ENCODE measurements at regions not wholly inside any gene's neighbourhood (a gene's known extent, or its start where the extent isn't known, plus 50 kb on each side); places are given as distances from the start of the nearest gene placed in this dataset.
A peak's percentile ranks its signal among the peaks of the same experiment; 100 is the strongest.
"Not testable (repeated sequence)": the region's sequence is repeated elsewhere in the genome, so short reads cannot be mapped to it uniquely, and the experiment has no call there.

- DNase-seq: peak in 1 of 3 donors; percentile 60
These were observed 5455.9 kb upstream of the TPTE start for GRCh38 chr21:5065240-5066211.

DNA sequence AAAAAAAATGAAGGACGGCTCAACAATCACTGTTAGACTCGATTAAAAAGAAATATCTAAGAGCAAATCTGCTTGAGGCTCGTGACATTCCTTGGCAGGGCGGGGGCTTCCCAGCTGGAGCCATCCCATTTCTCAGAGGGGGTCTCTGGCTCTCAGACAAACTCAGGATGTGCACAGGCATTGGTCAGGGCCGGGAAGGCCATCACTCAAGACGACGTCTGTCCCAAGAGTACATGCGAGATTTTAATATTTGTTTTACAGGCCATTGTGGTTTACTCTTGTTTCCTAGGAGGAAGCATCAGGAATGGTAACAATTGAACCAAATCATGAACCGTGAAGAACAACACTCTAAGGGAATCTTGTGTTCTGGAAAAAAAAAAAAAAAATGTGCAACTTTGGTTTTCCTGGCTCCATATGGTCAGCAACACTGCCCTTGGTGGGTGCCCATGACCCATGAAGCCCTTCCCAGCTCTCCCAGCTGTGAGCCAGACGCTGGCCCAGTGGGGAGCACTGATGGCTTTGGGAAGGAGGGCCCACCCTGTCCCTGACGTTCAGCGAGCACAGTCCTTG lies 5454.6 kb upstream of the TPTE start:
- not testable (repeated sequence) for DNase-seq

DNA sequence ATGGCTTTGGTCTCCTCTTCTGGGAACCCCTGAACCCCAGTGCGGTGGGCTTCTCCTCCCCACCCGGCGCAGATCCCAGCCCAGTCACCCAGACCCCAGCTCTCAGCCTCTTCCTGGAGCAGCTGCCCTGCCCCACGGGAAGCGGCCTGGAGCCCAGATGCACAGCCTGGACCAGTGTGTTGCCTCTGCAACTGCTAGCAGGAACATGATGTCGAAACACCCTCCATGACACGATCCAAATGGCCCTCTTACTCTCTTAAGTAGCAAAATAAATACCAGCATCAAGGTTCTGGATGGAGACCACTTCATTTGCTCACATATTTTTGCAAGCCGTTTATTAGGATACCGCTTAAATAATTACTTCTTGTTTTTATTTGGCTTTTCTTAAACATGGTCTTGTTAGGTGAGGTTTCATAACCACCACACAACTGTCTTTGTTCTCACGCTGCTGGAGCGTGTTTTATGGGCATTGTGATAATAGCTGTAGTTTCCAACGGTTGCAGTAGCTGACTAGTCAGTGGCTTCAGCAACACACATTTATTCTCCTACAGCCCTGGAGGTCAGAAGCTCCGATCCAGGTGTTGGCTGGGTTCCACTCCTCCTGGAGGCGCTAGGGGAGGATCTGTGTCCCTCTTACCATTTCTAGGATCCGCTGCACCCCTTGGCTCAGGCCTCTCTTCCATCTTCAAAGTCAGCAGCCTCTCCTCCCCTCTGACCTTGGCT lies 5453.9 kb upstream of the TPTE start:
- not testable (repeated sequence) for DNase-seq

- not testable (repeated sequence) for DNase-seq
These were observed 5452.7 kb upstream of the TPTE start for GRCh38 chr21:5068649-5069048.

GRCh38 chr21:5071180-5071579 lies 5450.2 kb upstream of the TPTE start:
- DNase-seq: not testable (repeated sequence)

- not testable (repeated sequence) for DNase-seq
These were observed 5444.5 kb upstream of the TPTE start for GRCh38 chr21:5076854-5077253.

DNA sequence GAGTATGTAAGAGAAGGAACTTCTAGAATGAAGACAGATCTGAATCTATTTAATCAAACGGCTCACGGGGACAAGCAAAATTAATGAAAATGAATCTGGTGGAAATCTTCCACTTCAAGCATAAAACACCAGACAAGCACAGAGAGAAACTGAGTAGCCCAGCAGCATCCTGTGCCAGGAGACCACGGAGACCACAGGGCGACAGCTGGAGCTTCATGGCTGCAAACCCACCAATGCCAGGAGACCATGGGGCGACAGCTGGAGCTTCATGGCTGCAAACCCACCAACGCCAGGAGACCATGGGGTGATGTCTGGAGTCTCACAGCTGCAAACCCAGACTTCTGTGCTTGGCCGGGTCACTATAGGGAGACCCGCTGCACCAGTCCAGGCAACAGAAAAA lies 5442.0 kb upstream of the TPTE start:
- not testable (repeated sequence) for DNase-seq

DNA sequence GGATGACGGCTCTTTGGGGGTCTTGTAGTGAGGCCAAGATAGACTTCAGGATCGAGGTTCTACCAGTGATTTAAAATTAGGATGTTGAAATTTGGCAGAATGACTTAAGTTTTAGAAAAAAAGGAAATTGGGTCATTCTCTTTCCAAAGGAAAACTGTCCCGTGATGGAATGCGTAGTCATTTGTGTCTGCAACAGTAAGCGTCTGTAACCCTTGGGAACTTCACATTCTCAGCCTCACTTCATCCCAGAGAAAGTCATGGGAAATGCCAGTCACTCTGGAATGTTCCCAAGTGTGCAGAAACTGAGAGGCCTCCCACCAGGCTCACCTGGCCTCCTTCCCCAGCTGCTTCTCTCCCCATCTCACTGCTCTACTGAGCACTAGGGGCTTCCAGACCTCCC lies 5441.4 kb upstream of the TPTE start:
- DNase-seq: not testable (repeated sequence)

DNA sequence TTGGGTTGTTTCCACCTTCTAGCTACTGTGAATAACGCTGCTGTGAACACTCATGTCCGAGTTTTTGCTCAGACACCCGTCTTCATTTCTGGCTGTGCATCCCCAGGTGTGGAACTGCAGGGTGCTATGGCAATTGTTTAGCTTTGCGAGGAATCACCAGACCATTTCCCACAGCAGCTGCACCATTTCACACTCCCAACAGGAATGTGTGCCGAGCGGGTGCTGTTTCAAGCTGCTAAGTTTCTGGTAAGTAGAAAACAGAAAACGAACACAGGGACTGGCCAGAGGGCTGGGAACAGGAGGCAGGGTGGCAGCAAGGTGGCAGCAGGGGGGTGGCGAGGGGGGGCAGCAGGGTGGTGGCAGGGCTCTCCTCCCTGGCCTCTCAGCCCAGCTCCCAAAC lies 5437.1 kb upstream of the TPTE start:
- DNase-seq: not testable (repeated sequence)

DNA sequence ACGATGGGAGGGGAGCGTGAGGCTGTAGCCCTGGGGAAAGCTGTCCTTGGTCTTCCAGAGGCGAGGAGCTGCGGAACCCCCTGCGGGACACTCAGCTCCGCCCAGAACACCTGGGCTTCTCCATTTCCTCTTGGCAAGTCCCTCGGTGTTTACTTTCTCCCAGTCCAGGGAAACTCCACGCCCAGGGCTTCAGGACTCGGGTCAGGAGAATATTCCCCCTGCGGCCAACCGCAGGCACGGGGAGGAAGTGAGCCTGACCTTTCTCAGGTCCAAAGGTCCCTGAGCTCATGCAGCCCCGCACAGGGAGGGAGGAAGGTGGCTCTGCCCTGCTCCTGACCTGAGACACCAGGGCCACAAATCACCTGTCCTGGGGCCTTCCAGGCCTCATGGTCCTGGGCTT lies 5435.9 kb upstream of the TPTE start:
- DNase-seq: not testable (repeated sequence)

DNA sequence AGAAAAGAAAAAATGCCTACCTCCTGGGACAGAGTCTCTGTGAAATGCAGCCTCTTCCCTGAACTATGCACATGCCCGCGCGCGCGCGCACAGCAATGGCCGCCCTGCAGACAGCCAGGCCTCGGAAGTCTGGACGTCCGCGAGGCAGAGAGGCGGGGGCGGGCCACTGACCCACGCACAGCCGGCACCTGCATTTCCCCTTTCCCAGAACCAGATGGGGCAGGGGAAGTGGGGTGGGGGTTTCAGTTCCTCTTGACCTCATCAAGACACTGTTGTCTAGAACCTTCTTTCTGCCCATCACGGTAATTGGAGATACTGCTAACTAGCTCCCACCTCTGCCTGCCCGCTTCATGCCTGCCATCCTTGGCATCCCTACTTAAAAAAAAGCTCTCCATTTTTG lies 5435.0 kb upstream of the TPTE start:
- DNase-seq: not testable (repeated sequence)

DNA sequence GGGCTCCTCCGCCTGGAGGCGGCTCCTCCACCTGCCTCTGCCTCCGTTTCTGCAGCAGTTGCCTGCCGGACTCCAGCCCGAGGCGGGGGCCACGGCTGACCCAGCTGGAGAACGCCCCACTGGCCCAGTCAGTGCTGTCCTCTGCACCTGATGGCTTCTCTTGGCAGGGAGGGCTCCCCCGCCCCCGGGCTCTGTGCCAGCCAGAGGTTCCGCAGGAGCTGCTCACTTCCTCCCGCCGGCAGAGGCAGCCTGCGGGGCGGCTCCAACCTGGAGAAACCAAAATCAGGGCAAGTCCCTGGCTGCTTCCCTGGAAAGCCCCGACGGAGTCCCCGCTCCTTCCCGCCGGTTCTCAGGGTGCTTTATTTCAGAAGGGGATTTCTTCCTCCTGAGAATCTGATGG lies 5432.6 kb upstream of the TPTE start:
- not testable (repeated sequence) for DNase-seq

DNA sequence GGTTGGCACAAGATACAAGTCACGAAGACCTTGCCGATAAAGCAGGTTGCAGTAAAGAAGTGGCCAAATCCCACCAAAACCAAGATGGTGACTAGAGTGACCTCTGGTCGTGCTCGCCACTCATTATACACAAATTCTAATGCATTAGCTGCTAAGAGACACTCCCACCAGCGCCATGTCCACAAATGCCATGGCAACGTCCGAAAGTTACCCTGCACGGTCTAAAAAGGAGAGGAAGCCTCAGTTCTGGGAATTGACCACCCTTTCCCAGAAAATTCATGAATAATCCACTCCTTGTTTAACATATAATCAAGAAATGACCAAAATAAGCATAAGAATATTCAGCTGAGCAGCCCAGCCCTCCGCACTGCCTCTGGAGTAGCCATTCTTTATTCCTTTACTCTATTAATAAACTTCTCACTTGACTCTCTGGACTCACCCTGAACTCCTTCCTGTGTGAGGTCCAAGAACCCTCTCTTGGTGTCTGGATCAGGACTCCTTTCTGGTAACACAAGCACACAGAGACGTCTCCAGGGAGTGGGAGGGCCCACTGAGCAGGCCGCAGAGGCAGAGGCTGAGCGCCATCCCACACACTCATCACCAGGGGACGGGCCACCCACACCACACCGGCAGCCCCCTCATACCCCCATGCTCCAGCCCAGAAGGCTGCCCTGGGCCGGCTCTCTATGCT lies 5431.8 kb upstream of the TPTE start:
- DNase-seq: not testable (repeated sequence)

DNA sequence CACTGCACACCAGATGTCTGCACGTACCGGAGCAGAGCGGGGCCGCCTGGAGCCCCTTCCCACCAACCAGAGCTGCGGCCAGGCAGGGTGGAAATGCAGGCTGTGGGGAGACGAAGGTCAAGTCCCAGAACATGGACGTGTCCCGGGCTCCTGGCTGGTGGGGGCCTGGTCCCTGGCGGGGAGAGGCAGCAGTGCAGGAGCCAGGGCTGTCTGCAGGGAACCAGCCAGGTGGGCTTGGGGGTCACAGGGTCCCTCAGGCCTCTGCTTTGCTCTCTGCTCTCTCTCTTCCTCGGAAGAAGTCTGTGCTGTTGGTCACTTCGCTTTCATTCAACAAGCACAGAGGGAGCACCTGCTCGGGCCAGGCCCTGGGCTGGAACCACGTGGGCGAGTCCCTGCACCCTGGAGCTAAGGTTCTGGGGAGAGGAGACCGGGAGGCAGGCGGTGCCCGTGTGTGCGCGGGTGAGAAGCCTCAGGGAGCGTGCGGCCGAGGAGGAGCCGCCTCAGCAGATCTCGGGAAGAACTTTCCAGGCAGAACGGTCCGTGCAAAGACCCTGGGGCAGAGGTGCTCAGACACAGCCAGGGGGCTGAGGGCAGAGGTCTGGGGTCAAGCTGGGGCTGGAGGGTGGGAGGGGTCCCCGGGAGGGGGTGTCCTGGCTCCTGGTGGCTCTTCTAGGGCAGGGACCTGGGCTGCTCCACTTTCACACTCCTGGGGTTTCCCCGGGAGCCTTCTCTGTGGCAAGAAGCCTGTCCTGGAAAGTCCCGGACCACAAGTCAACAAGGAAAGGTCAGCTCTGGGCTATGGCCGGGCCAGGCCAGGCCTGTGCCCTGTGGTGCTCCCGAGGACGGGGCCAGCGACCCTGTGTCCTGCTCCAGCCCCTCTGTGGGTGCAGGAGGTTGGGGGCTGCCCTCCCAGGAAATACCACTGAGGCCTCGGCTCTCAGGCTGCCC lies 5431.0 kb upstream of the TPTE start:
- peak in 1 of 3 donors; percentile 2 for DNase-seq

GRCh38 chr21:5091274-5091673 lies 5430.1 kb upstream of the TPTE start:
- not testable (repeated sequence) for DNase-seq

DNA sequence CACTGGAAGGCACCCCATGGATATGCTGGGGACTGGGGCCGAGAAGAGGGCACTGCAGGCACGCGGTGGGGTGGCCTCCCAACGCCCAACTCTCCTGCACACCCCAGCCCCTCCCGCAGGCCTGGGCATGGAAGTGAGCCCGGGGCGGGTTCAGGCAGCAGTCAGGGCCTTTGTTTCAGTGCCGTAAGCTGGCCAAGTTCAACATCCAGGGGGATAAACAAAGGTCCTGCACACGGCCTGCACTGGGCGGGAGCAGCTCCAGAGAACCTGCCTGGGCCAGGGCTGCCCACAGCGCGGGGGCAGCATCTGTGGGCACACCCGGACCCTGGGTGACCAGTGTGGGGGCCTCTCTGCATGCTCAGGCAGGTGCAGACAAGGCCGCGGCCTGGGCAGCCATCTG lies 5425.8 kb upstream of the TPTE start:
- not testable (repeated sequence) for DNase-seq

GRCh38 chr21:5098010-5098743 lies 5423.2 kb upstream of the TPTE start:
- DNase-seq: not testable (repeated sequence)

DNA sequence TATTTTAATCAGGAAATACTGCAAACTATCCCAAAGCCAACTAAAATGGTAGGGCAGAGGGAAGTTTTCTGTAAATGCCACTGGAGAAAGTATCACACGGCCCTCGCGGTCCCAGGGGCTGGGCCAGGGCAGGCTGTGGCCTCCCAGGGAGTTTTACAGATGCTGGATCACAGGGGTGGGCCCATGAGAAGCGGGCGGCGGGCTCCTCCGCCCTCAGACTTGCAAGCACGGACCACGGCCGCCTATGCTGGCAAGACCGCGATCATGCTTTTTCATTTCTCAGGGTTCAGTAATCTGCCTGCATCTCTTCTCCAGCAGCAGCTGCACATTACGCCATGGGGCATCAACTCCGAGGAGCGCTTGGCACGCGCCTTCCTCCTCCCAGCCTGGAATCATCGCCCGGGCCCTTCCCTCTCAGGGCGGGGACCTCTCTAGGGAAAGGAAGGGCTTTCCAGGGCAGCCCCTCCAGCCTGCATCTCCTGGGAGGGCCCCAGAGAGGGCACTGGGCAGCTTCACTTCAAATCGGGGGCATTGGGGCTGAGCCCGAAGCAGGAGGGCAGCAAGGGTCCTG lies 5420.7 kb upstream of the TPTE start:
- DNase-seq: not testable (repeated sequence)

DNA sequence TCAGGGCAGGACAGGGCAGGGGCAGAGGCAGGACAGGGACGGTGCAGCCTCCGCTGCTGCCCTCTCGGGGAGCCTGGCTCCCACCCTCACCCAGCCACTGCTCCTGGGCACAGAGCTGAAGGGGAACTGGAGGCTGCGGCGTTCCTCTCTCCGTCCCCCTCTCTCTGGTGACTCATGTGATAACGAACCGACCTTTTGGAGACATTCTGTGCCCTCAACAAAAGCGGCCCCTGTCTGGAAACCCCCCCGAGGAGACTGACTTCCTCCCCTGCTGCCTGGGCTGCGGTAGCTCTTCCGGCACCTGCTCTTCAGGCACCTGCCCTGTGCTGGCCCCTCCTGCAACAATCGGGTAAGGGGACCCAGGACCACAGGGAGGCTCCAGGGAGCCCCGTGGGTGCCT lies 5419.6 kb upstream of the TPTE start:
- peak in 2 of 3 donors; percentile 6 to 11 for DNase-seq
